ENCODE measurements at regions not wholly inside any gene's neighbourhood (a gene's known extent, or its start where the extent isn't known, plus 50 kb on each side); places are given as distances from the start of the nearest gene placed in this dataset.

- TF ChIP-seq ZNF157 (tag by site-specific recombination; IDR thresholded peaks at IDR 0.05): no peak
- TF ChIP-seq HIC1 (tag by site-specific recombination; IDR thresholded peaks at IDR 0.05): no peak
- no peak for TF ChIP-seq ZNF621 (tag by site-specific recombination; IDR thresholded peaks at IDR 0.05)
- TF ChIP-seq SALL2 (tag by site-specific recombination; IDR thresholded peaks at IDR 0.05; ENCODE audit: borderline replicate concordance): no peak
- no peak for TF ChIP-seq CTCF (tag by site-specific recombination; IDR thresholded peaks at IDR 0.05)
- no peak for TF ChIP-seq YY1 (tag by site-specific recombination; IDR thresholded peaks at IDR 0.05)
- TF ChIP-seq, protein P1, sequence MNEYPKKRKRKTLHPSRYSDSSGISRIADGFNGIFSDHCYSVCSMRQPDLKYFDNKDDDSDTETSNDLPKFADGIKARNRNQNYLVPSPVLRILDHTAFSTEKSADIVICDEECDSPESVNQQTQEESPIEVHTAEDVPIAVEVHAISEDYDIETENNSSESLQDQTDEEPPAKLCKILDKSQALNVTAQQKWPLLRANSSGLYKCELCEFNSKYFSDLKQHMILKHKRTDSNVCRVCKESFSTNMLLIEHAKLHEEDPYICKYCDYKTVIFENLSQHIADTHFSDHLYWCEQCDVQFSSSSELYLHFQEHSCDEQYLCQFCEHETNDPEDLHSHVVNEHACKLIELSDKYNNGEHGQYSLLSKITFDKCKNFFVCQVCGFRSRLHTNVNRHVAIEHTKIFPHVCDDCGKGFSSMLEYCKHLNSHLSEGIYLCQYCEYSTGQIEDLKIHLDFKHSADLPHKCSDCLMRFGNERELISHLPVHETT (tag by site-specific recombination; IDR thresholded peaks at IDR 0.05): no peak
- no peak for TF ChIP-seq ZNF146 (tag by site-specific recombination; IDR thresholded peaks at IDR 0.05)
- TF ChIP-seq REST (tag by site-specific recombination; IDR thresholded peaks at IDR 0.05): no peak
- no peak for TF ChIP-seq ZNF664 (tag by site-specific recombination; IDR thresholded peaks at IDR 0.05)
- no peak for TF ChIP-seq PATZ1 (tag by site-specific recombination; IDR thresholded peaks at IDR 0.05)
- no peak for TF ChIP-seq ZNF549 (tag by site-specific recombination; IDR thresholded peaks at IDR 0.05)
- no peak for TF ChIP-seq ZNF558 (tag by site-specific recombination; IDR thresholded peaks at IDR 0.05)
Measured at GRCh38 chr11:130580891-130581492, 132.5 kb downstream of the ADAMTS15 start.
